ENCODE measurements at regions not wholly inside any gene's neighbourhood (a gene's known extent, or its start where the extent isn't known, plus 50 kb on each side); places are given as distances from the start of the nearest gene placed in this dataset.

DNA sequence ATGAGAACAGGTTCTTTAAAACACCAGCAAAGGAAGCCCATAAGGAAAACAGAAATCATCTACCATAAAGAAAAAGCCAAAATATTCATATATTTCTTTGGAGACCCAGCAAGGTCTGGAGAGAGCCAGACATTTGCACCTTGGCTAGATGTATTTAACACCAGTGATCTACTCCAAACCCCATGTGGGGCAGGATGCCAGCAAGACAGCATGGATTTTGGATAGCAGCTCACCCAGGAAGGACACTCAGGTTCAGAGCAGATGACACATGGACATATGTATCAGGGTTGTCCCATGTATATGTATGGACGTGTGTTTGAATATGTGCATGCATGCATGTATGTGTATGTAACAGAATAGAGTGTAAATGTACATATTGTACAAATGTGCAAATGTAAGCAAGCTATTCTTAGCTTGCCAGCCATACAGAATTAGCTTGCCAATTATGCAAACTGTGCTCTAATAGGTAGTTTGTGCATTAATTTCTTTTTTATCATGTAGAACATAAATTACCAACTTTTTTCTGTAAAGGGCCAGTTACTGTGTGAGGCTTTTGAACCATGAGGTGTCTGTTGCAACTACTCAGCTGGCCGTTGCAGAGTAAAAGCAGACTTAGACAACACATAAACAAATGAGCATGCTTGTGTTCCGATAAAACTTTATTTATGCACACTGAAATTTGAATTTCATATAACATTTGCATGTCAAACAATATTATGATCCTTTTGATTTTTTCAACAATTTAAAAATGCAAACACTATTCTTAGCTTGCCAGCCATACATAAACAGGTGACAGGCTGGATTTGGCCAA, 73.5 kb upstream of the KAZN start:
- DNase-seq (ENCODE audit: low read depth in 2 of 2), result no peak

- no peak for DNase-seq (ENCODE audit: low read depth in 2 of 2)
Measured at GRCh38 chr1:14529475-14529874, 69.0 kb upstream of the KAZN start.

DNA sequence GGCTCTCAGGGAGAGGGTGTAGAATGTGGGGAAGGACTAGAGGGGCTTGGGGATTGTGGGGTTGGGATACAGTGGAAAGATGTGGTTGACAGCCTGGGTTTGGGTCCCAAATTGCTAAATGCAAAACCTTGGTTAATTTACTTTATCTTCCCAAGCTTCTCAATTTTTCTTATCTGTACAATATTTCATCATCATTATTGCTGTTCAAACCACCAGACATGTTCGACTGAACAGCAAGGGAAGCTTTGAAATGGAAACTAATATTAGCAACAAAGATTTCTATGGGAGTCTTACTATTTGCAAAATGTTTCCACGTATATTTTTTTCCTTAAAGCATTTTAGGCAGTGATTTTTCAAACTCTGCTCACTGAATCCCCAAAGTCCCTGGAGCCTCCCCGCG, 67.0 kb upstream of the KAZN start:
- no peak for DNase-seq (ENCODE audit: low read depth in 2 of 2)

DNA sequence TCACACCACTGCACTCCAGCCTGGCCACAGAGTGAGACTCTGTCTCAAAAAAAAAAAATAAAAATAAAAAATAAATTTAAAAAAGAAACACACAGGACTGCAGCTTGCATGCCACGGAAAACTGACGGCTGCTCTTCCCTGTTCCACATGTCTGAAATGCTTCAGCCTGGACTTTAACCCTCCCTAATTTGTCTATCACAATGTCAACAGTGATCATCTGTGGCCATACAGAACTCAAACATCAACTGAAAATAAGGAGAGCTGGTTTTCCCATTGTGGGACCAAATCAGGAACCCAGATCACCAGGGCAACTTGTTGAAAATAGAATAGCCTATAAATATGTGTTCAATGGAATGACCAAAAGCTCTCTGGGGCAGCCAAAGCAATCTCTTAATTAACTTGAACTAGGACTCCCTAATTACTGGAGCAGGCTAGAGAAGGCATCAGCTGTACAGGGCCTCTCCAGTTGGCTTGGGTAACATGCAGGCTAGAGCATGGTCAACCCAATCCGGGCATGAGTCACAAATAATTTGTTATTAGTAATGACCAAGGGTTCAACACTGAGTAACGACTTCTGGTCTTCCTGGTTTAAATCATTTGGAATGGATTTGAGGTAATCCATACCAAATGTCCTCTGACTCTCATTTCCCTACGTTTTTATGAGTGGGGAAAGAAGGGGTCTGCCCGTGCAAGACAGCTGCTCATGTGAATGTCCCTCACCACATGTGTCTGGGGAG, 62.7 kb upstream of the KAZN start:
- no peak for DNase-seq (ENCODE audit: low read depth in 2 of 2)

DNA sequence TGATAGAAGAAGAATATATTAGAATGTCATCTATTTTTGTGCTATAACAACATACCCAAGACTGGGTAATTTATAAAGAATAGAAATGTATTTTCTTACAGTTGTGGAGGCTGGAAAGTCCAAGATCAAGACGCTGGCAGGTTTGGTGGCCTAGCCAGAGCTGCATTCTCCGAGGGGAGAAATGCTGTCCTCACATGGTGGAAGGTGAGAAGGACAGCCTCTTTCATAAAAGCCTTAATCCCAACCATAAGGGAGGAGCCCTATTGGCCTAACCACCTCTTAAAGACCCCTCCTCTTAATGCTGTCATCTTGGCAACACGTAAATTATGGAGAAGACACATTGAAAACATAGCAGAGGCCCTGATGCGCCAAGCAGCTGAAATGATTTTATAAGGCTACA, 60.1 kb upstream of the KAZN start:
- no peak for DNase-seq (ENCODE audit: low read depth in 2 of 2)

- DNase-seq (ENCODE audit: low read depth in 2 of 2), result no peak
Measured at GRCh38 chr1:14539309-14539708, 59.2 kb upstream of the KAZN start.

DNA sequence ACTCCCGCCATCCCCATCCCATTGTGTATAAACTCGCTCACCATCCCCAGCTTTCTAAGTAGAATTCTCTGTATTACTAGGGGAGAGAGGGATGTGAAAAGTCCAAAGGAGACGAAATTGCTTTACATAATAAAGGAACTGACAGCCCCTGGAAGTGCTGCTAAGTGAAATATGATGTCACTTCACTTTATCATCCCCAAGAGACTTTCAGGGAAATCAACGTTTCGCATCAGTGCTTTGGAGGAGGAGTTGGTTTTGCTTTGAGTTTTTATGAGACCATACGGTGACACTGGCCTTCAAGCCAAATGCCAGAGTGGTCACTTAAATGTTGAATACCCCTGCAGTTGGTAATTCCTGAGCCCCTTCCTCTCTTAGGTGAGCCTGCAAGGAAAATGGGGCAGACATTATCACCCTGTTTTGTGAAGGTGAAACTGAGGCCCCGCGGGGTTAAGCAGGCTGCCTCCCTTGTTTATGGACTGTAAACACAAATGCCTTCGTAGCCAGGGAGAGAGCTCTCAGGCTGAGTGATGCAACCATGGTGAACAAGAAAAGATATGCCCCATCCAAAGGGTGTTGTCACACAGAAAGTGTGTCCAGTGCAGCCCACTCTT, 58.4 kb upstream of the KAZN start:
- no peak for DNase-seq (ENCODE audit: low read depth in 2 of 2)

- no peak for DNase-seq (ENCODE audit: low read depth in 2 of 2)
Measured at GRCh38 chr1:14541348-14541747, 57.1 kb upstream of the KAZN start.

GRCh38 chr1:14543191-14543840, 55.2 kb upstream of the KAZN start:
- DNase-seq (ENCODE audit: low read depth in 2 of 2), result no peak

- DNase-seq (ENCODE audit: low read depth in 2 of 2), result no peak
Measured at GRCh38 chr1:14544319-14544718, 54.2 kb upstream of the KAZN start.

- DNase-seq (ENCODE audit: low read depth in 2 of 2), result no peak
Measured at GRCh38 chr1:14545422-14546025, 53.0 kb upstream of the KAZN start.

- DNase-seq (ENCODE audit: low read depth in 2 of 2), result no peak
Measured at GRCh38 chr1:14546416-14546815, 52.1 kb upstream of the KAZN start.

Data from stimulated activated CD8-positive, alpha-beta memory T cell treated with anti-CD3 and anti-CD28 coated beads, Interleukin-15, amount 100 ng/mL, for 4 hours (primary cell).